ENCODE measurements at regions not wholly inside any gene's neighbourhood (a gene's known extent, or its start where the extent isn't known, plus 50 kb on each side); places are given as distances from the start of the nearest gene placed in this dataset.

- Histone ChIP-seq H3K27me3 (no peaks in the 10 kb centered on the region), H3K27ac (no peak overlapping the region), H3K4me3 (no peak overlapping the region), H3K36me3 (no peaks in the 10 kb centered on the region), H3K4me1 (no peaks in the 10 kb centered on the region), H3K9me3 (no peaks in the 10 kb centered on the region)
- intact Hi-C loops (cut with DNase I): no loop called here
- DNase-seq: no peak
- TF ChIP-seq POLR2A (IDR thresholded peaks at IDR 0.05) (no peak), CTCF (IDR thresholded peaks at IDR 0.05) (no peak)
- no CpG with 5 or more reads among the region's 2 CpGs for WGBS, 2 donors
Observed at GRCh38 chrY:8035653-8036052, 1124.1 kb upstream of the AMELY start.

- intact Hi-C loops (cut with DNase I): no loop called here
- Histone ChIP-seq H3K9me3 (no peaks in the 10 kb centered on the region), H3K36me3 (no peaks in the 10 kb centered on the region), H3K4me3 (no peak overlapping the region), H3K27ac (no peak overlapping the region), H3K27me3 (no peaks in the 10 kb centered on the region), H3K4me1 (no peaks in the 10 kb centered on the region)
- DNase-seq: no peak
- WGBS, 2 donors: 20% methylated on average over 1 of the region's 2 CpGs; no CpG with 5 or more reads in 1 of the 2 donors
- TF ChIP-seq POLR2A (IDR thresholded peaks at IDR 0.05) (no peak), CTCF (IDR thresholded peaks at IDR 0.05) (no peak)
Observed at GRCh38 chrY:8034673-8035072, 1123.1 kb upstream of the AMELY start.

- H3K9me3 ChIP-seq: no peaks in the 10 kb centered on the region
- WGBS, 2 donors: 47% methylated on average over 2 of the region's 2 CpGs; no CpG with 5 or more reads in 1 of the 2 donors
- no peak for DNase-seq
Observed at GRCh38 chrY:8033200-8033599, 1121.6 kb upstream of the AMELY start.

GRCh38 chrY:8020540-8020939 is 1109.0 kb upstream of the AMELY start:
- Histone ChIP-seq H3K27me3 (no peaks in the 10 kb centered on the region), H3K4me1 (no peaks in the 10 kb centered on the region), H3K9me3 (no peaks in the 10 kb centered on the region), H3K36me3 (no peaks in the 10 kb centered on the region), H3K27ac (no peak overlapping the region), H3K4me3 (no peak overlapping the region)
- DNase-seq: no peak
- 17% methylated on average over 1 of the region's 1 CpG; no CpG with 5 or more reads in 1 of the 2 donors for WGBS, 2 donors
- TF ChIP-seq CTCF (IDR thresholded peaks at IDR 0.05) (no peak), POLR2A (IDR thresholded peaks at IDR 0.05) (no peak)
- intact Hi-C loops (cut with DNase I): no loop called here

More at GRCh38 chrY:8033200-8033599, 1121.6 kb upstream of the AMELY start:
- H3K4me3 ChIP-seq: no peak overlapping the region
- no peaks in the 10 kb centered on the region for H3K36me3 ChIP-seq
- H3K27ac ChIP-seq: no peak overlapping the region
- H3K27me3 ChIP-seq: no peaks in the 10 kb centered on the region
- TF ChIP-seq CTCF (IDR thresholded peaks at IDR 0.05) (no peak), POLR2A (IDR thresholded peaks at IDR 0.05) (no peak)
- H3K4me1 ChIP-seq: no peaks in the 10 kb centered on the region
- intact Hi-C loops (cut with DNase I): no loop called here

GRCh38 chrY:8011515-8011914 is 1100.0 kb upstream of the AMELY start:
- TF ChIP-seq POLR2A (IDR thresholded peaks at IDR 0.05) (no peak), CTCF (IDR thresholded peaks at IDR 0.05) (no peak)
- WGBS, 2 donors: 75% methylated on average over 3 of the region's 3 CpGs; no CpG with 5 or more reads in 1 of the 2 donors
- Histone ChIP-seq H3K4me1 (no peaks in the 10 kb centered on the region), H3K27ac (no peak overlapping the region), H3K4me3 (no peak overlapping the region), H3K36me3 (no peaks in the 10 kb centered on the region), H3K9me3 (no peaks in the 10 kb centered on the region), H3K27me3 (no peaks in the 10 kb centered on the region)
- intact Hi-C loops (cut with DNase I): no loop called here
- no peak for DNase-seq

Data from esophagus squamous epithelium (tissue), 5 donors.